ENCODE measurements at regions not wholly inside any gene's neighbourhood (a gene's known extent, or its start where the extent isn't known, plus 50 kb on each side); places are given as distances from the start of the nearest gene placed in this dataset.

DNA sequence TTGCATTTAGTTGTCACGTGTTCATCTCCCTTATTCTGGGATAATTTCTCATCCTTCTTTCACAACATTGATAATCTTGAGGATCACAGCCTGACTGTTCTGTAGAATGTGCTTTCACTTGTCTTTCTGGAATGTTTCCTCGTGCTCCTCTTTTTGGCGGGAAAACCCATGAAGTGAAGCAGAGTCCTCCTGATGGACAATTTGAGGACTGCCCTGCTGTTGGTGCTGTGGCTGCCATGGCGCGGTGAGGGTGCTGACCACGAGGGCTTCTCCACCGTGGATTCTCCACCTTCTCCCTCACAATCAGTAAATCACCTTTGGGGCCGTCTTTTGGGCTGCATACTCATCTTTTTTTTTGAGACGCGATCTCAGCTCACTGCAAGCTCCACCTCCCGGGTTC is 946.9 kb downstream of the BRD1 start:
- TF ChIP-seq, protein P1, sequence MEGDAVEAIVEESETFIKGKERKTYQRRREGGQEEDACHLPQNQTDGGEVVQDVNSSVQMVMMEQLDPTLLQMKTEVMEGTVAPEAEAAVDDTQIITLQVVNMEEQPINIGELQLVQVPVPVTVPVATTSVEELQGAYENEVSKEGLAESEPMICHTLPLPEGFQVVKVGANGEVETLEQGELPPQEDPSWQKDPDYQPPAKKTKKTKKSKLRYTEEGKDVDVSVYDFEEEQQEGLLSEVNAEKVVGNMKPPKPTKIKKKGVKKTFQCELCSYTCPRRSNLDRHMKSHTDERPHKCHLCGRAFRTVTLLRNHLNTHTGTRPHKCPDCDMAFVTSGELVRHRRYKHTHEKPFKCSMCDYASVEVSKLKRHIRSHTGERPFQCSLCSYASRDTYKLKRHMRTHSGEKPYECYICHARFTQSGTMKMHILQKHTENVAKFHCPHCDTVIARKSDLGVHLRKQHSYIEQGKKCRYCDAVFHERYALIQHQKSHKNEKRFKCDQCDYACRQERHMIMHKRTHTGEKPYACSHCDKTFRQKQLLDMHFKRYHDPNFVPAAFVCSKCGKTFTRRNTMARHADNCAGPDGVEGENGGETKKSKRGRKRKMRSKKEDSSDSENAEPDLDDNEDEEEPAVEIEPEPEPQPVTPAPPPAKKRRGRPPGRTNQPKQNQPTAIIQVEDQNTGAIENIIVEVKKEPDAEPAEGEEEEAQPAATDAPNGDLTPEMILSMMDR (IDR thresholded peaks at IDR 0.05), result no peak
- TF ChIP-seq POLR2A (IDR thresholded peaks at IDR 0.05), result no peak

All from adrenal gland (tissue), 5 donors.